Mesendoderm (in vitro differentiated cells): ENCODE measurements at regions not wholly inside any gene's neighbourhood (a gene's known extent, or its start where the extent isn't known, plus 50 kb on each side); places are given as distances from the start of the nearest gene placed in this dataset.
A peak's percentile ranks its signal among the peaks of the same experiment; 100 is the strongest.

Experiments
- DNase-seq: peaks from one replicate; pipeline ENCODE4 v3.0.0; 2013
- H2AK5ac ChIP-seq: 2 replicates; pipeline ENCODE4 v1.6.1; 2013; ENCODE audit warnings: low read length, inconsistent platforms
- H2BK120ac ChIP-seq: 2 replicates; pipeline ENCODE4 v1.6.1; 2013; ENCODE audit warnings: low read depth, mild to moderate bottlenecking, low read length, moderate library complexity, mixed read lengths
- H2BK15ac ChIP-seq: replicated peaks from 2 replicates; pipeline ENCODE4 v1.6.1; 2013; ENCODE audit warnings: low read depth, mild to moderate bottlenecking, moderate library complexity
- H2BK5ac ChIP-seq: 2 replicates; pipeline ENCODE4 v1.6.1; 2013; ENCODE audit warnings: low read length, inconsistent platforms
- H3K18ac ChIP-seq: 2 replicates; pipeline ENCODE4 v1.6.1; 2013; ENCODE audit warnings: mild to moderate bottlenecking, low read length, mixed read lengths
- H3K23ac ChIP-seq: one replicate; pipeline ENCODE4 v1.6.1; 2013; ENCODE audit warnings: low read length
- H3K27ac ChIP-seq: 2 replicates; pipeline ENCODE4 v1.5.1; 2013; ENCODE audit warnings: low read depth, mild to moderate bottlenecking, inconsistent platforms, low read length, moderate library complexity
- H3K27me3 ChIP-seq: 2 replicates; pipeline ENCODE4 v1.6.1; 2013; ENCODE audit warnings: low read length, control low read depth, mild to moderate bottlenecking, inconsistent platforms; ENCODE audit not compliant: insufficient read depth, poor library complexity
- H3K36me3 ChIP-seq: 2 replicates; pipeline ENCODE4 v1.6.1; 2013; ENCODE audit warnings: low read length, inconsistent platforms; ENCODE audit not compliant: control insufficient read depth, insufficient read depth
- H3K4ac ChIP-seq: one replicate; pipeline ENCODE4 v1.6.1; 2013; ENCODE audit warnings: low read depth, mild to moderate bottlenecking, low read length, moderate library complexity
- H3K4me1 ChIP-seq: 2 replicates; pipeline ENCODE4 v1.6.1; 2013; ENCODE audit warnings: low read depth, low read length, inconsistent platforms; ENCODE audit not compliant: control insufficient read depth
- H3K4me2 ChIP-seq: 2 replicates; pipeline ENCODE4 v1.6.1; 2013; ENCODE audit warnings: low read length
- H3K4me3 ChIP-seq: 2 replicates; pipeline ENCODE4 v1.5.1; 2013; ENCODE audit warnings: mild to moderate bottlenecking, low read length
- H3K56ac ChIP-seq: one replicate; pipeline ENCODE4 v1.6.1; 2013; ENCODE audit warnings: low read length
- H3K79me1 ChIP-seq: 2 replicates; pipeline ENCODE4 v1.6.1; 2013; ENCODE audit warnings: low read length, inconsistent platforms
- H3K79me2 ChIP-seq: 2 replicates; pipeline ENCODE4 v1.6.1; 2013; ENCODE audit warnings: mild to moderate bottlenecking, low read length; ENCODE audit not compliant: control insufficient read depth, insufficient read depth
- H3K9ac ChIP-seq: 2 replicates; pipeline ENCODE4 v1.6.1; 2013; ENCODE audit warnings: low read length, inconsistent platforms
- H4K5ac ChIP-seq: one replicate; pipeline ENCODE4 v1.6.1; 2013; ENCODE audit warnings: low read length
- H4K8ac ChIP-seq: one replicate; pipeline ENCODE4 v1.6.1; 2013; ENCODE audit warnings: low read depth, mild to moderate bottlenecking, control low read depth, low read length, moderate library complexity
- WGBS: extraction: QIAGEN DNeasy Blood & Tissue Kit; methylation state at CpG from one replicate; pipeline ENCODE4 v1.1.7; 2013; ENCODE audit warnings: low lambda C conversion rate, missing lambda C conversion rate; ENCODE audit not compliant: insufficient coverage; ENCODE audit errors: extremely low coverage; 5-methylcytosine and 5-hydroxymethylcytosine counted together

- Histone ChIP-seq H3K79me2 (no peaks in the 10 kb centered on the region), H2BK120ac (no peak overlapping the region), H2BK15ac (no peak overlapping the region), H3K23ac (no peak overlapping the region), H3K27ac (no peak overlapping the region), H4K5ac (no peak overlapping the region), H3K79me1 (no peaks in the 10 kb centered on the region), H3K4me2 (no peak overlapping the region), H3K56ac (no peak overlapping the region), H3K36me3 (no peaks in the 10 kb centered on the region), H2BK5ac (no peak overlapping the region), H3K27me3 (no peaks in the 10 kb centered on the region), H4K8ac (no peak overlapping the region), H3K18ac (no peak overlapping the region), H3K4me1 (no peaks in the 10 kb centered on the region), H3K9ac (no peak overlapping the region), H3K4ac (peak overlapping the region; percentile 22), H3K4me3 (no peak overlapping the region), H2AK5ac (no peak overlapping the region)
- DNase-seq: peak; percentile 46
Measured at GRCh38 chr1:221993444-221993948, 251.6 kb upstream of the DUSP10 start.

GRCh38 chr1:221992427-221992826 is 250.5 kb upstream of the DUSP10 start:
- no peak overlapping the region for H2BK15ac ChIP-seq
- H3K36me3 ChIP-seq: no peaks in the 10 kb centered on the region
- H3K56ac ChIP-seq: no peak overlapping the region
- WGBS: no CpG with 5 or more reads among the region's 2 CpGs
- H3K27me3 ChIP-seq: no peaks in the 10 kb centered on the region
- H3K79me2 ChIP-seq: no peaks in the 10 kb centered on the region
- H3K4me2 ChIP-seq: no peak overlapping the region
- no peak overlapping the region for H2AK5ac ChIP-seq
- no peak overlapping the region for H3K4me3 ChIP-seq
- no peak overlapping the region for H3K23ac ChIP-seq
- H4K8ac ChIP-seq: no peak overlapping the region
- DNase-seq: no peak
- no peaks in the 10 kb centered on the region for H3K79me1 ChIP-seq
- no peak overlapping the region for H3K27ac ChIP-seq
- H3K4ac ChIP-seq: no peak overlapping the region
- H3K18ac ChIP-seq: no peak overlapping the region
- H3K4me1 ChIP-seq: no peaks in the 10 kb centered on the region
- no peak overlapping the region for H3K9ac ChIP-seq
- no peak overlapping the region for H2BK120ac ChIP-seq
- no peak overlapping the region for H4K5ac ChIP-seq
- no peak overlapping the region for H2BK5ac ChIP-seq

DNA sequence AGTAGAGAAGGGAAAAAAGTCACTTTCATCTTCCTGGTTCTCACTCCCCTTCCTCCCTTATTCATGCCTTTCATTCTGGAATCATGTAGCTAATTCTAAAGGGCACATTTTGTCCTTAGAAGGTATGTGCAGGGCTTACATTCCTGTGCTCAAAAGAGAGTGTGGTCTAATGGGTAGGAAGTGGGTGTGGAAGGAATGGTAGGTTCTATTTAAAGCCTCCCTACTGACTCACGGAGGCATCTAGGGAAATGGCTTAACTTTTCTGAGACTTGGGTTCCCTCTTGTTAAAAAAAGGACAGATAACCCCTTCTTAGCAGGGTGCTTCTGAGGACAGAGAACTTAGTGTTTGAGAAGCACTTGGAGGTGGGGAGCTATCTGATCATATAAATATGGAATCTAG is 249.3 kb upstream of the DUSP10 start:
- no peaks in the 10 kb centered on the region for H3K36me3 ChIP-seq
- no peak overlapping the region for H3K4me3 ChIP-seq
- no peak overlapping the region for H2AK5ac ChIP-seq
- no peak overlapping the region for H4K5ac ChIP-seq
- H3K4ac ChIP-seq: no peak overlapping the region
- H3K4me1 ChIP-seq: no peaks in the 10 kb centered on the region
- H3K4me2 ChIP-seq: no peak overlapping the region
- no peaks in the 10 kb centered on the region for H3K79me2 ChIP-seq
- no CpG with 5 or more reads among the region's 1 CpG for WGBS
- H3K27ac ChIP-seq: no peak overlapping the region
- no peak overlapping the region for H3K23ac ChIP-seq
- no peak overlapping the region for H2BK5ac ChIP-seq
- no peak for DNase-seq
- no peak overlapping the region for H2BK15ac ChIP-seq
- peak overlapping the region; percentile 37 for H2BK120ac ChIP-seq
- H3K18ac ChIP-seq: no peak overlapping the region
- H3K9ac ChIP-seq: no peak overlapping the region
- H3K79me1 ChIP-seq: no peaks in the 10 kb centered on the region
- no peak overlapping the region for H4K8ac ChIP-seq
- no peak overlapping the region for H3K56ac ChIP-seq
- H3K27me3 ChIP-seq: no peaks in the 10 kb centered on the region

DNA sequence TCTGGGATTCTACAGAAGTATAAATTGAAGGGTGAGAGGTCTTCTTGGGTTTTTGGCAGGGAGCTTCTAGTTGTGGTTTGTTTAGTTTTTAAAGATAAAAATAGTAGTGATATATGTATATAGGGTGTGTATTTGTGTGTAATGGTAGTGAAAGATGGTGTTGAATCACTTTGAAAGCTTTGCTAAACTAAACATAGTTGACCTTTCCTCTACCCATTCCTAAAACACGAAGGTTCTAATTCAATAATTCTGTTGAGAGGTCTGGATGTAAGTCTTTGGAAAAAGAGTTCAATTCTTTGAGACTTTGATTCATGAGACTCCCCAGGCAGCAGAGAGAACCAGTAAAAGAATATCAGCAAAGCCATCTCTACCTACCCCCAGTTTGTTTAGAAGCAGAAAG is 247.9 kb upstream of the DUSP10 start:
- Histone ChIP-seq H3K27ac (no peak overlapping the region), H2AK5ac (no peak overlapping the region), H3K79me2 (no peaks in the 10 kb centered on the region), H4K5ac (no peak overlapping the region), H3K27me3 (no peaks in the 10 kb centered on the region), H3K56ac (no peak overlapping the region), H2BK15ac (no peak overlapping the region), H3K4me2 (no peak overlapping the region), H4K8ac (no peak overlapping the region), H3K4me3 (no peak overlapping the region), H3K4me1 (no peaks in the 10 kb centered on the region), H2BK5ac (no peak overlapping the region), H3K36me3 (no peaks in the 10 kb centered on the region), H3K9ac (no peak overlapping the region), H3K79me1 (no peaks in the 10 kb centered on the region), H3K18ac (no peak overlapping the region), H3K4ac (no peak overlapping the region), H3K23ac (no peak overlapping the region), H2BK120ac (no peak overlapping the region)
- DNase-seq: no peak
- no CpG with 5 or more reads among the region's 1 CpG for WGBS

DNA sequence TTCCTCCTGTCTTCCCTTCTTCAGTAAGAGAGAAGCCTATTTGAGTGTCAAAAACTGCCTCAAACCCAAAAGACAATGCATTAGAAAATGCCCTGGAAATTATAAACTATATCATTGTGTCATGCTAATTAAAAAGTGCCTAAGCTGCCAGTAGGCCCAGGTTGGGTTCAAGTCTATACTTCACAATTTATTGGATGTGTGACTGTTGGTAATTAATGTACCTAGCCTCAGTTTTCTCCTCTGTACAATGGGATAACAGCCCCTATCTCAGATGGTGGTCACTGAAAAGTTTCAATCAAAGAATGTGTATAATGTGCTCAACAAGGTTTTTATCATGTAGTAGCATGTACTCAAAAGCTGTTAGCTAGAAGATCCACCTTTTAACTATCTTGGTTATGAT is 246.9 kb upstream of the DUSP10 start:
- no peak overlapping the region for H2BK120ac ChIP-seq
- no peak overlapping the region for H3K23ac ChIP-seq
- no peaks in the 10 kb centered on the region for H3K36me3 ChIP-seq
- H3K4me1 ChIP-seq: no peaks in the 10 kb centered on the region
- no peaks in the 10 kb centered on the region for H3K79me1 ChIP-seq
- H4K5ac ChIP-seq: no peak overlapping the region
- no peak overlapping the region for H3K4me3 ChIP-seq
- H3K27ac ChIP-seq: no peak overlapping the region
- no peak overlapping the region for H2AK5ac ChIP-seq
- H2BK5ac ChIP-seq: no peak overlapping the region
- H3K79me2 ChIP-seq: no peaks in the 10 kb centered on the region
- no peak overlapping the region for H3K9ac ChIP-seq
- no peaks in the 10 kb centered on the region for H3K27me3 ChIP-seq
- H4K8ac ChIP-seq: peak overlapping the region; percentile 13
- no peak overlapping the region for H3K18ac ChIP-seq
- no peak overlapping the region for H3K4ac ChIP-seq
- peak overlapping the region; percentile 46 for H2BK15ac ChIP-seq
- no peak for DNase-seq
- H3K4me2 ChIP-seq: no peak overlapping the region
- no peak overlapping the region for H3K56ac ChIP-seq

- H3K9ac ChIP-seq: no peak overlapping the region
- peak; percentile 45 for DNase-seq
- H3K4ac ChIP-seq: no peak overlapping the region
- no peak overlapping the region for H2BK120ac ChIP-seq
- H2BK15ac ChIP-seq: peak overlapping the region; percentile 19
- WGBS: no CpG with 5 or more reads among the region's 6 CpGs
- H3K27me3 ChIP-seq: no peaks in the 10 kb centered on the region
- no peaks in the 10 kb centered on the region for H3K36me3 ChIP-seq
- H3K4me3 ChIP-seq: no peak overlapping the region
- no peak overlapping the region for H3K18ac ChIP-seq
- no peak overlapping the region for H2AK5ac ChIP-seq
- H3K4me1 ChIP-seq: no peaks in the 10 kb centered on the region
- no peak overlapping the region for H3K23ac ChIP-seq
- no peaks in the 10 kb centered on the region for H3K79me2 ChIP-seq
- no peak overlapping the region for H4K5ac ChIP-seq
- H3K56ac ChIP-seq: no peak overlapping the region
- no peak overlapping the region for H4K8ac ChIP-seq
- H3K79me1 ChIP-seq: no peaks in the 10 kb centered on the region
- no peak overlapping the region for H3K4me2 ChIP-seq
- H2BK5ac ChIP-seq: no peak overlapping the region
- no peak overlapping the region for H3K27ac ChIP-seq
Measured at GRCh38 chr1:221987860-221988520, 246.1 kb upstream of the DUSP10 start.
